Astrocyte (in vitro differentiated cells and primary cell): ENCODE measurements at regions not wholly inside any gene's neighbourhood (a gene's known extent, or its start where the extent isn't known, plus 50 kb on each side); places are given as distances from the start of the nearest gene placed in this dataset.
A peak's percentile ranks its signal among the peaks of the same experiment; 100 is the strongest.
"Not testable (repeated sequence)": the region's sequence is repeated elsewhere in the genome, so short reads cannot be mapped to it uniquely, and the experiment has no call there.

Experiments used
- DNase-seq: peaks from one replicate; pipeline ENCODE4 v3.0.0-alpha.2; 2010; ENCODE audit warnings: low read depth
- FAIRE-seq: peaks from 2 replicates; lab custom pipeline; 2011; peaks lifted over from hg19 to GRCh38; lab: Jason Lieb, UNC
- H2AFZ ChIP-seq: 2 replicates; pipeline ENCODE4 v1.6.0; 2012; ENCODE audit warnings: low read depth, low read length, inconsistent platforms
- H3K27ac ChIP-seq: 2 replicates; pipeline ENCODE4 v1.5.1; 2011; ENCODE audit warnings: low read depth, low read length, inconsistent platforms
- H3K27me3 ChIP-seq: 2 replicates; pipeline ENCODE4 v1.6.0; 2011; ENCODE audit warnings: low read length, inconsistent platforms; ENCODE audit not compliant: insufficient read depth
- H3K36me3 ChIP-seq: 2 replicates; pipeline ENCODE4 v1.5.1; 2011; ENCODE audit warnings: low read length, inconsistent platforms; ENCODE audit not compliant: insufficient read depth
- H3K4me1 ChIP-seq: 2 replicates; pipeline ENCODE4 v1.5.1; 2011; ENCODE audit warnings: low read length, inconsistent platforms; ENCODE audit not compliant: insufficient read depth
- H3K4me2 ChIP-seq: 2 replicates; pipeline ENCODE4 v1.6.0; 2012; ENCODE audit warnings: low read length, inconsistent platforms
- H3K4me3 ChIP-seq: 2 replicates; pipeline ENCODE4 v1.5.1; 2011; ENCODE audit warnings: low read depth, mild to moderate bottlenecking, low read length, inconsistent platforms; ENCODE audit not compliant: insufficient read depth
- H3K79me2 ChIP-seq: 2 replicates; pipeline ENCODE4 v1.6.0; 2012; ENCODE audit warnings: mild to moderate bottlenecking, low read length, inconsistent platforms; ENCODE audit not compliant: insufficient read depth
- H3K9ac ChIP-seq: 2 replicates; pipeline ENCODE4 v1.6.0; 2012; ENCODE audit warnings: mild to moderate bottlenecking, low read length, inconsistent platforms
- H3K9me3 ChIP-seq: 2 replicates; pipeline ENCODE4 v1.5.1; 2012; ENCODE audit warnings: low read depth, mild to moderate bottlenecking, low read length, inconsistent platforms; ENCODE audit not compliant: insufficient read depth
- H4K20me1 ChIP-seq: 2 replicates; pipeline ENCODE4 v1.6.0; 2012; ENCODE audit warnings: low read length, inconsistent platforms; ENCODE audit not compliant: insufficient read depth
- H3K27ac Mint-ChIP-seq: one replicate; pipeline ENCODE4 v1.8.0; 2021; ENCODE audit warnings: mild to moderate bottlenecking, mixed read lengths; ENCODE audit not compliant: unreplicated experiment
- H3K27me3 Mint-ChIP-seq: one replicate; pipeline ENCODE4 v1.8.0; 2021; ENCODE audit warnings: low read depth, mixed read lengths; ENCODE audit not compliant: unreplicated experiment
- H3K36me3 Mint-ChIP-seq: one replicate; pipeline ENCODE4 v1.8.0; 2021; ENCODE audit warnings: low read depth, mixed read lengths; ENCODE audit not compliant: unreplicated experiment
- H3K4me1 Mint-ChIP-seq: one replicate; pipeline ENCODE4 v1.8.0; 2021; ENCODE audit warnings: low read depth, mixed read lengths; ENCODE audit not compliant: unreplicated experiment
- H3K4me3 Mint-ChIP-seq: one replicate; pipeline ENCODE4 v1.8.0; 2021; ENCODE audit warnings: mild to moderate bottlenecking, moderate library complexity, mixed read lengths; ENCODE audit not compliant: unreplicated experiment
- H3K9me3 Mint-ChIP-seq: one replicate; pipeline ENCODE4 v1.8.0; 2021; ENCODE audit warnings: mild to moderate bottlenecking, mixed read lengths; ENCODE audit not compliant: unreplicated experiment

DNA sequence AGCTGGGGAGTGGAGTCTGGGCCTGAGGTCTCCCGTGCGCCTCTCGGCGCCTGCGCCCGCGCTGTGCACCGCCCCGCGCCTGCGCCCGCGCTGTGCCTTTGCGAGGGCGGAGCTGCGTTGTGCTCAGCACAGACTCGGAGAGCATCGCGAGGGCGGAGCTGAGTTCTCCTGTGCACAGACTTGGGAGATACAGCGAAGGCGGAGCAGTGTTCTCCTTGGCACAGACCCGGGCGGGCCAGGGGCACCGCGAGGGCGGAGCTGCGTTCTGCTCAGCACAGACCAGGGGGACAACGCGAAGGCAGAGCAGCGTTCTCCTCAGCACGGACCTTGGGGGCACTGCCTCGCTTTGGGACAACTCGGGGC is 894.1 kb downstream of the RPIA start:
- H3K4me3 Mint-ChIP-seq, H3K36me3 ChIP-seq, H3K27me3 ChIP-seq, H4K20me1 ChIP-seq, H3K36me3 Mint-ChIP-seq, H3K27ac ChIP-seq, H3K27me3 Mint-ChIP-seq, H3K9me3 ChIP-seq, H3K79me2 ChIP-seq, H3K27ac Mint-ChIP-seq, FAIRE-seq, H3K9me3 Mint-ChIP-seq, H3K4me1 Mint-ChIP-seq, H3K4me1 ChIP-seq: not testable (repeated sequence)
- peak overlapping the region; percentile 89 for H2AFZ ChIP-seq
- peak; percentile 22 for DNase-seq
- H3K9ac ChIP-seq = peak overlapping the region; percentile 73
- H3K4me2 ChIP-seq = peak overlapping the region; percentile 82
- H3K4me3 ChIP-seq = peak overlapping the region; percentile 60

- not testable (repeated sequence) for H3K79me2 ChIP-seq, H3K27me3 ChIP-seq, H3K9me3 Mint-ChIP-seq, H3K4me1 Mint-ChIP-seq, DNase-seq, H3K4me2 ChIP-seq, H3K4me3 Mint-ChIP-seq, H3K27ac Mint-ChIP-seq, H3K9ac ChIP-seq, H3K4me3 ChIP-seq, H3K36me3 ChIP-seq, H3K36me3 Mint-ChIP-seq, H4K20me1 ChIP-seq, H3K9me3 ChIP-seq, FAIRE-seq, H2AFZ ChIP-seq, H3K4me1 ChIP-seq, H3K27ac ChIP-seq, H3K27me3 Mint-ChIP-seq
Measured at GRCh38 chr2:89599843-89600242, 908.4 kb downstream of the RPIA start.

DNA sequence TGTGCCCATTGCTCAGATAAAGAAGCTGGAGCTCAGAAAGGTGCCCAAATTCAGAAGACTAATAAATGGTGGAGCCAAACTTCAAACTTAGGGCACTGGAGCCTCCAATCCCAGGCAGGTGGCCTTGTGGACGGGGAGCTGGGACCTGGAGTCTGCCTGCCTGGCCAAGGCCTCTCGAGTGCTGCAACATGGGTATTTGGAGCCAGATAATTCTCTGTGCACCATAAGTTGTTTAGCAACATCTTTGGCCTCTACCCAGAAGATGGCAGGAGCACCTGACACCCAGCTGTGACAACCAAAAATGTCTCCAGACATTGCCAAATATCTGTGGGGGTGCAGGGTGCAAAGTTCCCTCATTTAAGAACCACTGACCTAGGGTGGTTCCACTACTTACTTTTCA is 915.0 kb downstream of the RPIA start:
- H4K20me1 ChIP-seq, H3K27ac Mint-ChIP-seq, H3K27me3 Mint-ChIP-seq, H3K9me3 ChIP-seq, H3K4me1 Mint-ChIP-seq, DNase-seq, H3K36me3 ChIP-seq, H3K4me3 Mint-ChIP-seq, H3K27ac ChIP-seq, H3K36me3 Mint-ChIP-seq, H3K4me3 ChIP-seq, H3K4me1 ChIP-seq, H3K4me2 ChIP-seq, H3K27me3 ChIP-seq, H3K79me2 ChIP-seq, H3K9me3 Mint-ChIP-seq, H2AFZ ChIP-seq, FAIRE-seq, H3K9ac ChIP-seq: not testable (repeated sequence)

DNA sequence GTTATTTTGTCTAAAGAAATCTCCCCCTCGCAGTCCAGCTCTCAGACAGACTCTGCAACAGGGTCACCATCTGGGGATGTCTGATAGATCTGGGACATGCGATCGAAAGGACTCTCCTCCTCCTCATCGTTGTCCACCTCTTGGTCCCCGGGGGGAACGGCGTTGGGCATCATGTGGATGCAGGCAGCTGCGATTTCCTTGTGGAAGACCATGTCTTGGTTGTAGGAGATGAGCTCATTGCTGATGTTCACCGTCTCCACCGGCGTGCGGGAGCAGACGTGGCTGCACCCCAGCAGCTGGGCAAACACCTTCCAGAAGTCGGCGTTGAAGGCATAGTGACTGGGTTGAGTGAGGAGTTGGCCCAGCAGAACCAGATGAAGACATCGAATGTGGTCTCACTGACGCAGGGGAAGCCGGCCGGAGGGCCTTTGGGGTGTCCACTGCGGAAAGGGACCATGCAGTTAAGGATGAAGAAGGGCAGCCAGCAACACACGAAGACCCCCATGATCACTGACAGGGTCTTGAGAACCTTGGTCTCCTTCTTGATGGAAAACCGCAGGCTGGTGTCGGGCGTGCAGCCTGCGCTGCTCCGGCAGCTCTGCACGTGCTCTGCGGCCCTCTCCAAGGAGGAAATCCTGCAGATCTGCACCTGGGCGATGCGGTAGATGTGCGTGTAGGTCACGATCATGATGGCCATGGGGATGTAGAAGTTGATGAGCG is 918.9 kb downstream of the RPIA start:
- not testable (repeated sequence) for H3K79me2 ChIP-seq, H2AFZ ChIP-seq, H3K4me3 Mint-ChIP-seq, H3K9me3 ChIP-seq, H3K27me3 Mint-ChIP-seq, H4K20me1 ChIP-seq, H3K27ac Mint-ChIP-seq, H3K27ac ChIP-seq, H3K9ac ChIP-seq, H3K36me3 Mint-ChIP-seq, H3K36me3 ChIP-seq, H3K4me2 ChIP-seq, H3K27me3 ChIP-seq, H3K4me1 ChIP-seq, FAIRE-seq, DNase-seq, H3K4me1 Mint-ChIP-seq, H3K4me3 ChIP-seq
- peaks cover 14% of the 10 kb centered on the region for H3K9me3 Mint-ChIP-seq

- not testable (repeated sequence) for H3K79me2 ChIP-seq, FAIRE-seq, H3K4me1 Mint-ChIP-seq, H3K36me3 Mint-ChIP-seq, H4K20me1 ChIP-seq, H3K4me1 ChIP-seq, H3K4me3 ChIP-seq, H2AFZ ChIP-seq, H3K27ac ChIP-seq, H3K9me3 ChIP-seq, H3K4me2 ChIP-seq, H3K9ac ChIP-seq, DNase-seq, H3K4me3 Mint-ChIP-seq, H3K27me3 Mint-ChIP-seq, H3K27me3 ChIP-seq, H3K36me3 ChIP-seq, H3K27ac Mint-ChIP-seq
- peaks cover 14% of the 10 kb centered on the region for H3K9me3 Mint-ChIP-seq
Measured at GRCh38 chr2:89610927-89611515, 919.5 kb downstream of the RPIA start.

DNA sequence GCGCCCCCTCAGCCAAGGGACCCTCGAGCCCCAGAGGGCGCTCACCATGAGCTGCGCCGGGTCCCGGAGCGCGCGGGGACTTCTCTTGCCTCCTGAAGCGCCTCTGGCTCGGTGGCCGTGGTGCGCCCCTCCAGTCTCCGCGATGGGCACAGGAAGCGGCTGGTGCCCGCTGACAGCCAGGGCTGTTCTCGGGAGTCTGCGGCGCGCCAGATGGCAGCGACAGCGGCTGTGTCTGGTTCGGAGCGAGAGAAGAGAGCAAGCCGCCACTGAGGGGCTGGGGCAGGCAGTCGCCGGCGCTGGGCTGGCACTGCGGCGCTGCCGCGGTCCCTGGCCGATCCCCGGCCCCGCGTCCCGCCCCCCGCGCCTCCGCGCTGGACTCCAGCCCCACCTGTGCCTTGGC is 920.2 kb downstream of the RPIA start:
- H3K27ac ChIP-seq, H3K27me3 ChIP-seq, H2AFZ ChIP-seq, DNase-seq, H4K20me1 ChIP-seq, H3K4me2 ChIP-seq, H3K36me3 Mint-ChIP-seq, H3K27ac Mint-ChIP-seq, H3K4me1 Mint-ChIP-seq, H3K79me2 ChIP-seq, H3K9me3 ChIP-seq, H3K36me3 ChIP-seq, H3K4me1 ChIP-seq, H3K4me3 Mint-ChIP-seq, H3K4me3 ChIP-seq, FAIRE-seq, H3K9ac ChIP-seq, H3K27me3 Mint-ChIP-seq: not testable (repeated sequence)
- peaks cover 14% of the 10 kb centered on the region for H3K9me3 Mint-ChIP-seq
